Right ventricle myocardium superior (tissue), 1 donor: ENCODE measurements at regions not wholly inside any gene's neighbourhood (a gene's known extent, or its start where the extent isn't known, plus 50 kb on each side); places are given as distances from the start of the nearest gene placed in this dataset.

Experiments used
- ATAC-seq: fragments of 200-7000 bp; cut with Tn5 transposase; one replicate; pipeline ENCODE4 v1.9.1; 2020; ENCODE audit warnings: mild to moderate bottlenecking; ENCODE audit not compliant: poor library complexity
- DNase-seq: peaks from one replicate; pipeline ENCODE4 v3.0.0-alpha.2; 2020
- intact Hi-C: fragments of 100-400 bp; cut with DNase I; formaldehyde crosslinking; loops from one replicate; pipeline ENCODE4 v1.11.2; 2022
- donor health status: DM: no; HTN: yes; CAD: no; lungs with severe emphysema.

DNA sequence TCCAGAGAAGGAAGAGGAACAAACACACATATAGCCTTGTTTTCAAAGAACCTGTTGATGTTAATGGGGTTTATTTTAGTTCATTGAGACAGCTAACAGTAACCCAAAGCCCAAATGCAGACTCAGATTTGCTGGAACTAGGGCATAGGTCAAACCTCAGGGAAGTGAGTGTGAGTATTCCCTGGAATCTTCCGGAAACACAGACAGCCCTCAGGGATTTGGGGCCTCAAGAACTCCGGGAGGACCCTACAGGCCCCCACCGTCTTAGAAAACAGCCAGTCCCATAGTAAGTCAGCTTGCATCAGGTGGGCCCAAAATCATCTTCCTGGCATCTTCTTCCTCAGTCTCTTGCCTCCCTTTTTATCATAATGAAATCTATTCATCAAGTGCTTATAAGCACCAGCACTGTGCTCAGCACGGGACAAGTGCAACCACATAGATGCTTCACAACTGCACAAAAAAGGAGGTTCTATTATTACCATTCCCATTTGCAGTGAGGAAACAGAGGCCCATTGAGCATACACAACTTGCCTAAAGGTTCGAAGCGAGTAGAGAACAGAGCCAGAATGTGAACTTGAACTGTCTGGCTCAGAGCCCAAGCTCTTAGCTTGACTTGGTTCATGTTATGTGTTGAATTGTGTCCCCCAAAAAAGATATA, 50.2 kb upstream of the BCL11A start:
- no peak for DNase-seq
- intact Hi-C loops: no loop called here
- ATAC-seq: no peak

DNA sequence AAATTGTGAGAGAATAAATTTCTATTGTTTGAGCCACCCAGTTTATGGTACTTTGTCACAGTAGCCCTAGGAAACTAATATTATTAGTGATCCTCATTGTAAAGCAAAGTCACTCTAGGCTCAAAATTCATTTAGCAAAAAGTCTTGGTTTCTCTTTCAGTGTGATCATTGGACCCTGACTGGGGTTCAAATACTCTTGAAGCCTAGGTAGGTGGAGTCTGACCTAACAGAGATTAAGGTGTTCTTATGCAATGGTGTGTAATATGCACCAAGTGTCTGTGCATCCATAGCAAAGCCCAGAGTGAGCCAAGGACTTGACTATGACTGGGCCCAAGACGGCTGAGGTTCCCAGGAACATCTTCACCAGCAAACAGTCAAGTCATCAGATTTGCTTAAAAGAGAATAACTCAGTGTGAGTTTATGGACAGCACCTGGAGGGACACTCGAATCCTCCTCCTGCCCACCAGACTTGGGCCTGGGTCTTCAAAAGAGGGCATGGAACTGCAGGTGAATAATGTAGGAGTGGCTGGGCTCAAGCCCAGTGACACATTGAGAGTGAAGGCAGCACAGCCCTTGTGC, 51.1 kb upstream of the BCL11A start:
- ATAC-seq (no peak), DNase-seq (no peak)
- intact Hi-C loops: no loop called here

DNA sequence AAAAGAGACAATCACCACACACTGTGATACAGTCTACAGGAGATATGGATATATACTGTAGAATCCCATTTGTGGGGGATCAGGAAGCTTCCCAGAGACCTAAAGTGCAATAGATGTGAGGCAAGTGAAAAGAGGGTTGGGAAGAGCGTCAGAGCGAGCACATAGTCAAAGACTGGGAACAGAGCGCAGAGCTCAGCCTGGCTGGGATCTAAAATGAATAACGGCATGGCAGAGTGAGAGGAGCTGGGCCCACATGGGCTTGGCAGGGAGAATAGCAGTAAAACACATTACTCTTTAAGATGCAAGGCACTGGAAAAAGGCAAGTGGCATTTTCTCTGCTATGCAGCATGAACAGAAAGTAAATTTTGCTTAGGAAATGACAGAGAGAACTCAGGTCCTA, 52.4 kb upstream of the BCL11A start:
- ATAC-seq (no peak), DNase-seq (no peak)
- intact Hi-C loops: no loop called here

DNA sequence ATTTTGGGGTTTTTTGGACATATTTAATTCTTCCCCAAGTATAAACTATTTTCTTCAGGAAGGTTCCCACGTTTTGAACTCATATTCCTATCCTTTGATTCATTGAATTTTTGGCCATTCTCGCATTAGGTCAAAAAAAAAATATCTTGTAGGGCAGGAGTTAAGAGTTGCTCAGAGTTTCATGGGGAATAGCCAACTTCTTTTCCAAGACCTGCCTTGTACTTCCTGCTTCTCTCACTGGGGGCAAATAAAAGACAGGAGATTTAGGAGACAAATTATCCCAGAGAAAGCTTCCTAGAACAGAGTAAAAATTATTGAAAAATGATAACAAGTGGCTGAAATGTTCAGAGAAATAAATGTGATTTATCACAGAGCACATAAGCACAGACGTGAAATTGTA, 55.2 kb upstream of the BCL11A start:
- ATAC-seq: no peak
- intact Hi-C loops: no loop called here
- DNase-seq: no peak

DNA sequence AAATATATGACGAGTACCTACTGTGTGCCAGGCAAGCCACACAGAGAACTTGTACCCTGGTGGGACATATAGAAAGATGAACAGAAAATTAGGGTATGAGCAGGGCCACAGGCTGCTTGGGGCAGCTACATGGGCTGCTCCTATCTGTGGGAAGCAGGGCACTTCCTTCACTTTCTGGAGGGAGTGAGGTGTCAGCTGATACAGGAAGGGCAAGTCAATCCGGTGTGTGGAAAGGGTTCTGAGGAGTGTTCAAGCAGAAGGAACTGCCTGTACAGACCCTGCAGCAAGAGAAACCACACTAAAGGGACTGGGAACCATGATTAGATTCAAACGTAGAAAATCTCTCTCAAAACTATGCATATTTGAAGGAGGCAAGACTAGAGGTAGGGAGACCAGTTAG, 58.6 kb upstream of the BCL11A start:
- intact Hi-C loops: no loop called here
- ATAC-seq (no peak), DNase-seq (no peak)

DNA sequence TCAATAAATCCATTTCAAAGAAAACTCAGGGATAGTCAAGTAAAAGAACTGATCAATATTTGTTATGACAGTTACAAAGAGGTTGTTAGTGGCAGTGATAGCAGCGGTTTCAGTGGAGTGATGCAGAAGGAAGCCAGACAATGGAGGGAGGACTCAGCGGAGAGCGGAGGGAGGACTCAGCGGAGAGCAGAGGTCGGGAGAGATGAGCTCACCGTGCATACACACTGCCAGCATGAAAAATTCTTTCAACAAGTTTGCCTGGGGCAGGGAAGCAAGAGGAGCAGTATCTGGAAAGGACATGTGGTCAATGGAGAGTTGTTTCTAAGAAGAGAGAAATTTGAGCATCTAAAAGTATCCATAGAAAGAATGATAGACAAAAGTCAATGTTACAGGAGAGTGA, 60.9 kb upstream of the BCL11A start:
- DNase-seq (no peak), ATAC-seq (no peak)
- intact Hi-C loops: no loop called here

DNA sequence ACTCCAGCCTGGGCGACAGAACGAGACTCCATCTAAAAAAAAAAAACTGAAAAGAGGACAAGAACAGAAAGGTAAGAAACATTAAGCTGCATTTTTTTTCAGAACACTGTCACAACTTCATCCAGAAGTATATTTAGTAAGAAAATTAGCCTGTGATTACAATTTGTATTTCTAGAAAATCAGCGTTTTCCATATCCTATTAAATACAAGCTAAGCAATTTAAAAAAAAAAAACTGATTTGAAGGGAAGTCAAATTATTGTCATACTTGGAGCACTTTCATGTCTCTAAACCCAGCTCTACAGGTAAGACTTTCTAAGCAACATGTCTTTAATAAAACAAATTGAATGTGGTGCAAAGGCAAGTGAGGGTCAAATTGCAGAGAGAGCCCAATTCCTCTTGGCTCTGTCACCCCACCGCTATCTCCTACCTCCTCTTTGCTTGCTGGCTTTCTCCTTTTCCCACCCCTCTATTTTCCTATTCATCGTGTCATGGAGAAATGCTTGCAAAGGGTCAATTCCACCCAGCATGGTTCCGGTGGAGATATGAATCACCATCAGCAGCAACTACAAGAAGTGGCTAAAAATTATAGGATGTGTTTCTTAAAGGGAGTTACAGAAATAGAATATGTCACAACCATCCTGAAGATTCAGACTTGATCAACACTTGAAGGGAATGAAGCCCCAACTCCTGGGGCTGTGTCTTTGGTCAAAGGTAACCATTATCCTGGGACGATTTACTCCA, 68.4 kb upstream of the BCL11A start:
- intact Hi-C loops: no loop called here
- ATAC-seq (no peak), DNase-seq (no peak)

DNA sequence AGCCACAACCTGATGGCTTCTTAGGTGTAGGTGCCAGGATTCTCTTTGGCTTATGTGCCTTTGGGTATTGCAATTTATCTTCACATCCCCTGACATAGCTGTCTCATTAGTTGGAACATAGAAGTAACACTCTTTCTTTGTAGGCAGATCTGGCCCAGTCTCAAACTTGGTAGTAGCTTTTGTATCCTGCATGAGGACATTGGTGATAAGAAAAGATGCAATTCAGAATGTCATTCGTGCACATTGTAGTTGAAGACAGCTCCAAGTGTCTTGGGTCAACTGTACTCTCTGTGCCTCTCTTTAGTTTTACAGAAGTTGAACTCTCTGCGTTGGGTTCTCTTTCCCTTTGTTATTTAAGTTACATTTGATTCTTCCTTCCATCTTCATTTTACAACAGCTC, 69.6 kb upstream of the BCL11A start:
- DNase-seq: no peak
- intact Hi-C loops: no loop called here
- peak; percentile 88 for ATAC-seq

DNA sequence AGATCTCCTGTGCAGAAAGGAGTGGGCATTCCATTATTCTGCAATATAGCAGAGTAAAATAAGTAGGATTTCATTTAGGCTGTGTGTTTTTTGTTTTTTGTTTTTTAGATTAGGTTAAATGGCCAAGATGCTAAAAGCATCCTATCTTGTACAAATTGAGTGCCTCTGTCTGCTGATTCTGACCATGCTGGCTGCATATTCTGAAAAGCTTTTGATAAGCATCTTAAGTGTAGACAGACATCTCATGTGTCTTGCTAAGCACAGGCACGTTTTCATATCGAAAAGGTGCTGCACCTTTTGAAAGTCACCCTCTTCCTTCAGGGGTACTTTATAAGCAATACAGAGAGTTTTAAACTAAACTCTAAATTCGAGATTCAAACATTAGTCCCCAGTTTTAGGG, 74.0 kb upstream of the BCL11A start:
- DNase-seq (no peak), ATAC-seq (no peak)
- intact Hi-C loops: no loop called here

DNA sequence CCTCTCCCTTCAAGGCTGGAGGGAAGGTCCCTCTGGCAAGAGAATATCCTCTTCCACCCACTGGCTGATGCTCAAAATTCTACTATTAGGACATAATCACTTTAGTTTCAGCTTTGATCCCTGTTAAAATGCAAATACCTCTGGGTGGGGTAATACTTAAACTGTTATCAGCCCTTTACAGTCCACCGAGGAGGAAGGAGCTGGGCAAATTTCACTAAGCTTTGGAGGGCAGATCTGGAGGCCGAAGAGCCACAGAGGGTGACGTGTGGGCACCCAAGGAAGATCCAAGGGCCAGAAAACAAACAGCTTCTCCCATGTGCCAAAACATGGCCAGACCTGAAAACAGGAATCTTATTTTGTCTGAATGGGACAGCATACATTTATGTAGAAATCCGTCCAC, 74.6 kb upstream of the BCL11A start:
- ATAC-seq (no peak), DNase-seq (no peak)
- intact Hi-C loops: no loop called here

DNA sequence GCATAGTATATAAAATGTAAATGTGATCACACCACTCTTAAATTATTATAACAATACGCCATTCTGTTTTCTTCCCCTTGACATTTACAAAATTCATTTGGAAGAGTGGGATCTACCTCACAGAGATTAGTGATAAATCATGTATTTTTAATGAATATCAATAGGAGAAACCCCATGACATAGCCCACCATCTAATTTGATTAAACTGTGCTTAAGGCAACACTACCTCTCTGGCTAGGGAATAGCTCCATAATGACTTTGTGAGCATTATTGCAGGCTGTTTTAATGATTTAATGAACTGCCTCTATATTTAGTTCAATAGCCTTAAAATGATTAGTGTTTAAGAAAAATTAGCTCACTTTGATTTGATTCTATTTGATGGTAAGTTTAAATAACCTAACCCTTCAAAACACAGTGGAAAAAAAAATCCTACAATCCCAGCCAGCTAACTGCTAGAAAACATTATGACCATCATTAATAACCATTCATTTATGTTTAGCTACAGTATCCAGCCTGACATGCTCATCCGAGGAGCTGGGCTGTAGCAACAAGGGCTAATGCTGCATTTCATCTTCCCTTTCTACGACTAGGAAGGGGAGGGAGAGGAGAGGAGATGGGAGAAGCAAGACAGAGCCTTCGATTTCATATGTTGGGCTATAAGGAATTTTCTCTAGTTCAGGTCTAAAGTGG, 75.3 kb upstream of the BCL11A start:
- no peak for DNase-seq
- ATAC-seq: no peak
- intact Hi-C loops: no loop called here

DNA sequence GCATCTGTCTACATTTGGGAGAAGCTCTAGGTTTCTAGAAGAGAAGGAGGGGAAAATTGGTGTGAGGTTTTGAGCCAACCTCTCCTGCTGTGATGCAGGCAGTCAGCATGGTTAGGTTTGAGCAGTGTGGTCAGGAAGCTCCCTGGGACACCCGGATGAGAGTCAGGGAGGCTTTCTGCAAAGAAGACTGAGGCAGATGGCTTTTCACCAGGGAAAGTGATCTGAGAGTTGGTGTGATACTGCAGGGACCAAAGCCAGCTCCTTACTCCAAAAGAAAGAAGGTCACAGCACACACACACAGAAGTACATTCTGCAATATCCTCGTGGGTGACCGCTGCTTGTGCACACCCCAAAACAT, 75.8 kb upstream of the BCL11A start:
- intact Hi-C loops: no loop called here
- DNase-seq (no peak), ATAC-seq (no peak)

DNA sequence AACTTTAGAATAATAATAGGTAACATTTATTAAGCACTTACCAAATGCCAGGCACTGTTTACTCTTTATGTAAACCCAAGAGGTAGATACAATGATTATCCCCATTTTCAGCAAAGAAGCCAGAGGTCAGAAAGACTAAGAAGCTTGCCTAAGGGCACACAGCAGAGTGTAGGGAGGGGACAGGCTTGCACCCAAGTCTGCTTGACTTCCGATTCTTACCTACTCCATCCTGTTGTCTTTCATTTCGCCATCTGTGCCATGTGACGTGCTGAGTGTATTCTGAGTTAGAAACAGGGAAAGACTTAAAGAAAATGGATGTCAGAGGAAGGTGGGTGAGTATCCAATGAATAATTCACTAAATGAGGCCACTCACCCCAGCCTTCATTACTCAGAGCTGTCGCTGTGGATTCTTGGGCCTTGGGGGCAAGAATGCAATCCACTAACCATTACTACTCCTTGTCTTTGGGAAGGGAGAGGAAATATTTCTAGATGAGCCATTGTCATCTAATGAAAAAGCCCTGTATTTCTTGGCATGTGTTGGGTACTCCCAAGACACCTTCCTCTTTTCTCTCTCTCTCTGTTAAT, 76.4 kb upstream of the BCL11A start:
- DNase-seq (no peak), ATAC-seq (no peak)
- intact Hi-C loops: no loop called here

DNA sequence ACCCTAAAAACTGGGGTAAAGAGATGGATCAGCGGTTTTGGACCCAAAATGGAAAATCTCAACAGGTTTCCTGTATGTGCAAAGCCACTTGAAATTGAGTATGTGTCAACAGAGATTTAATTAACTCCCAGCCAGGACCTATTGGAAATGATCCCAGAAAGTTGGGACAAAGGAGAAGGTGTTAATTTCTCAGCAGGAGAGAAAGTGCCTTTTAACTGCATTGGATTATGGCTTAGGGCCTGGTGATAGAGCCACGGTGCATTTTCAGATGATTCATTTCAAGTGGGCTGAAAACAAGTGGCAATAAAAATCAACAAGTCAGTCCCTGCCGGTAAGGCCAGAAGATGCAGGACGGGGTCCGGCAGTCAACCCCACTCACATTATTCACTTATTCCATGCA, 80.2 kb upstream of the BCL11A start:
- intact Hi-C loops: no loop called here
- ATAC-seq (no peak), DNase-seq (no peak)

DNA sequence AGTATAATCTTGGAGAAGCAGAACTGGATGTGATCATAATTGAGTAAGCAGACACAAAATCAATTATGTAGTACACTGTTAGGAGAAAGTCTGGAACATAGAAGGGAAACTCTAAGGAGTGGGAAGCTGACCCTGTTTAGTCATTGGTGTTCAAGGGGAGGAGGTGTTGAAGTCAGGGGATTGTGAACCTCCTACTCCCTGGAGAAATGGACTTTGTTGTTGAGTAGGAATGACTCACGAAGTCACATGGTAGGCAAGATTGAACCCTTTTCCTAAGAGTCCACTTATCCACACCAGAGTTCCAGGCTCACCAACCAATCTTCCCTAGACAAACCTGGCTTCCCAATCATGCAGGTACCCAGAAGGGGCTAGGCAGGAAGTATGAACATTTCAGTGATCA, 81.0 kb upstream of the BCL11A start:
- ATAC-seq (no peak), DNase-seq (no peak)

DNA sequence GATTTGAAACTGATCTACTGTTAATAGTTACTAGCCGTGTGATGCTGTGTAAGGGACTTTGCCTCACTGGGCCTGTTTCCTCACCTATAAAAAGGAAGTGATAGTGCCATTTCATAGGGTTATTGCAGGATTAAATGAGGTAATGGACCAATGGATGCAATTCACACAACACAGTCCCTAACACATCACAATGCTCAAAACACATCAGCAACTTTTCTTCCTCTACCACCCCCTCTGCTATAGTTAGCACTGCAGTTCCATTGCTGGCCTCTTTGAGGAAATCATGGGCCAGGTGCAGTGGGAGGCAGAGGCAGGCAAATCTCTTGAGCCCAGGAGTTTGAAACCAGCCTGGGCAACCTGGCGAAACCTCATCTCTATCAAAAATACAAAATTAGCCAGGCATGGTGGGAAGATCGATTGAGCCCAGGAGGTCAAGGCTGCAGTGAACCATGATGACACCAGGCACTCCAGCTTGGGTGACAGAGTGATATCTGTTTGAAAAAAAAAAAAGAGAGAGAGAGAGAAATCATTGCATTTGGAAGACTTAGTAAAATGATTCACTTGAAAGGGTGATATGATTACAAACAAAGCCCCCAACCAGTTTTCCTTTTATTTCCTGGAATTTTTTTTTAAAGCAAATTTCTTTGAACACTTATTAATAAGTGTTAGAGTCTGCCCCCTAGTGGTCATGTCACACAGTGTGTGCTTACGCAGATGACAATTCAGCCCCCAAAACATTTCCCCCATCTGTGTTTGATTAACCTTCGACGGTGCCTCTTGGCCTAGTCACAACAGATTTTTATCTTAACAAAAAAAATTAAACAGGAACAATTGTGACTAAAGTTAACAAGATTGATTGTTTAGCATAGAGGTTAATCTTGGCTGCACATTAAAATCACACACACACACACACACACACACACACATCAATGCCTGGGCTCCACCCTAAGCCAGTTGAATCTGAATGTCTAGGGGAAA, 88.6 kb upstream of the BCL11A start:
- intact Hi-C loops: no loop called here
- ATAC-seq: peak; percentile 40
- DNase-seq: no peak

More for the DNA sequence above, 81.0 kb upstream of the BCL11A start:
- intact Hi-C loops: no loop called here

DNA sequence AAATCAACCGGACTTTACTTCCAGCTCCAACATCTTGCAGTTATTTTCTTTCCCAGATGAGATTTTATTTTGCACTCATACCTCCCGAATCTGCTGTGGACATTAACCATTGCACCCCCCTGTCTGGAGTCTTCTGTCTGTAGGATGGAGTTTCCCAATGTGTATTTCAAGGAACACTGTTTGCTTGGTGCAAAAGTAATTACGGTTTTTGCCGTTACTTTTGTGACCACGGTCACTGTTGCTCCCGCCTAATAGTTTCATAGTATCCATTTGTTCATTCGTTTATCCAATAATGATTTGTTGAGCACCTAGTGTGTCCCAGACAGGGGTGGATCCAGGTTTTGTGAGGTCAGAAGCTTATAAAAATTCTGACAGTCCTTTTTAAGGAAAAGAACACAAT, 90.3 kb upstream of the BCL11A start:
- intact Hi-C loops: no loop called here
- no peak for DNase-seq
- no peak for ATAC-seq

DNA sequence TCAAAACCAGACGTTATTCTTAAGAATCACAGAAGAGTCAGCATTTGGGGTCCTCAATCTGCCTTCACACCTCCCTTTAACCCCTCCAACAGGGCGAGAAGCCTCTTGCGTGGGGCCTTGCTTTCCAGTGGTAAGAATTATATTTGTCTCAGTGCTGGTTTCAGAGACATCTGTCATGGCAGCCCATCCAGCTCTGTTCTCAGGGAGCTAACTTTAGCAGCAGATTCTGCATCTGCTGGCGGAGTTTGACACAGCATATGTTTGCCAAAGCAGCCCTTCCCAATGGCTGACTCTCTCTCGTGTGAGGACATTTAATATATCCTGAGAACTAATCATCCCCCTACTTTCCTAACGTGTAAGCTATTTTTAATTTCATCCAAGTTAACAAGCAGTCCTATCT, 91.5 kb upstream of the BCL11A start:
- peak; percentile 85 for ATAC-seq
- intact Hi-C loops: no loop called here
- DNase-seq: no peak

DNA sequence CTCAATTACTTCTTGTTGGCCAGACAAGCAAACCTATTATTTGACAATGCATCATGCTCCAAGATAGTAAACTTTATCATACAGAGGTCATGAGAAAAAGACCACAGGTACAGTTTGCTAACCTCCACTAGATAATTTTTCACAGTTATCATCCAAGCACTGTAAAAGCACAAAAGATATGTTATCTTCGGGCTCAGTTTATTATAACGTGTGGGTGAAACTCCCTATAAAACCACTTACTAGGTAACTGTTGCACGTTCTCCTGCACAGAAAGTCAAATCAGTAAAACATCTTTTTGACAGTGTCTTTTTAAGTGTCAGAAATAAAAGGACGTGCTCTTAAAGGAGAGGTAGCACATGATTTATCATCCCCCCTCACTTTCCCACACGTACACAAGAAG, 94.7 kb upstream of the BCL11A start:
- intact Hi-C loops: no loop called here
- DNase-seq: no peak
- no peak for ATAC-seq
